Body of pancreas (tissue), 4 donors: ENCODE measurements at regions not wholly inside any gene's neighbourhood (a gene's known extent, or its start where the extent isn't known, plus 50 kb on each side); places are given as distances from the start of the nearest gene placed in this dataset.

Experiments used
- ATAC-seq: fragments of 150-250 bp; one replicate; pipeline ENCODE4 v1.9.1; 2016
- DNase-seq, 4 donors: peaks; one replicate each; pipeline ENCODE4 v3.0.0-alpha.2; 2019
- H3K27ac ChIP-seq, 4 donors: fragments of 200-600 bp; sonication (generic); 1 replicate in 3 of 4; 2 replicates in 1 of 4; pipeline versions ENCODE4 v1.5.1 to v1.6.1; 2016 to 2019; ENCODE audit warnings: mild to moderate bottlenecking in 1 of 4, mixed read lengths in 1 of 4, moderate library complexity in 1 of 4
- H3K27me3 ChIP-seq, 2 donors: fragments of 200-600 bp; sonication (generic); one replicate each; pipeline ENCODE4 v1.6.0; 2016; ENCODE audit warnings: mild to moderate bottlenecking in 1 of 2
- H3K36me3 ChIP-seq, 2 donors: fragments of 200-600 bp; sonication (generic); replicated peaks in 1 of 2; 2 replicates each; pipeline ENCODE4 v1.5.1; 2016; ENCODE audit warnings: low read depth in 2 of 2; ENCODE audit not compliant: insufficient read depth in 1 of 2
- H3K4me1 ChIP-seq: fragments of 200-600 bp; sonication (generic); one replicate; pipeline ENCODE4 v1.6.0; 2016
- H3K4me3 ChIP-seq, 2 donors: fragments of 200-600 bp; sonication (generic); 1 replicate in 1 of 2; 2 replicates in 1 of 2; pipeline ENCODE4 v1.5.1; 2016 to 2019
- H3K9me3 ChIP-seq, 3 donors: fragments of 200-600 bp; sonication (generic); 1 replicate in 2 of 3; 2 replicates in 1 of 3; pipeline ENCODE4 v1.5.1; 2016
- CTCF ChIP-seq, 7 experiments: fragments of 450-650 bp in 4 of 7; fragments of 200-600 bp in 3 of 7; sonication (generic) in 3 of 7; IDR thresholded peaks; one replicate each; pipeline ENCODE4 v1.5.1; 2016 to 2019; ENCODE audit warnings: antibody characterized with exemption in 7 of 7
- POLR2A ChIP-seq, 3 donors: fragments of 450-650 bp; IDR thresholded peaks; one replicate each; pipeline ENCODE4 v1.6.1; 2016; ENCODE audit warnings: antibody characterized with exemption in 3 of 3, mild to moderate bottlenecking in 2 of 3
- WGBS, 2 donors: methylation state at CpG; one replicate each; pipeline ENCODE4 v1.1.5; 2017; 5-methylcytosine and 5-hydroxymethylcytosine counted together
- intact Hi-C: fragments of 100-400 bp; cut with DNase I; formaldehyde crosslinking; loops from one replicate; pipeline ENCODE4 v1.15.1; 2023

GRCh38 chr14:34201909-34202637, 251.2 kb upstream of the EGLN3 start:
- no peaks in the 10 kb centered on the region for H3K36me3 ChIP-seq
- 70 to 80% methylated on average over 3 of the region's 3 CpGs for WGBS, 2 donors
- no peaks in the 10 kb centered on the region for H3K27me3 ChIP-seq
- H3K4me3 ChIP-seq: no peak overlapping the region
- ATAC-seq (no peak), DNase-seq (no peak)
- intact Hi-C loops: no loop called here
- no peaks in the 10 kb centered on the region for H3K4me1 ChIP-seq
- no peaks in the 10 kb centered on the region for H3K9me3 ChIP-seq
- H3K27ac ChIP-seq: no peak overlapping the region
- no peak for TF ChIP-seq CTCF (IDR thresholded peaks at IDR 0.05)
- no peak for TF ChIP-seq POLR2A (IDR thresholded peaks at IDR 0.05)

- intact Hi-C loops: no loop called here
- 42 to 71% methylated on average over 4 of the region's 4 CpGs for WGBS, 2 donors
- Histone ChIP-seq H3K4me1 (no peaks in the 10 kb centered on the region), H3K27ac (no peak overlapping the region), H3K36me3 (no peaks in the 10 kb centered on the region), H3K27me3 (no peaks in the 10 kb centered on the region), H3K4me3 (no peak overlapping the region), H3K9me3 (no peaks in the 10 kb centered on the region)
- DNase-seq: no peak
- no peak for TF ChIP-seq CTCF (IDR thresholded peaks at IDR 0.05)
- TF ChIP-seq POLR2A (IDR thresholded peaks at IDR 0.05): no peak
- ATAC-seq: no peak
Observed at GRCh38 chr14:34199585-34199984, 248.7 kb upstream of the EGLN3 start.

- no peaks in the 10 kb centered on the region for H3K27me3 ChIP-seq
- no peak overlapping the region for H3K4me3 ChIP-seq
- intact Hi-C loops: no loop called here
- no peak for DNase-seq
- no peaks in the 10 kb centered on the region for H3K9me3 ChIP-seq
- WGBS, 2 donors: 82 to 83% methylated on average over 4 of the region's 4 CpGs
- H3K36me3 ChIP-seq: no peaks in the 10 kb centered on the region
- no peak for ATAC-seq
- no peak overlapping the region for H3K27ac ChIP-seq
- TF ChIP-seq CTCF (IDR thresholded peaks at IDR 0.05) (no peak), POLR2A (IDR thresholded peaks at IDR 0.05) (no peak)
- no peaks in the 10 kb centered on the region for H3K4me1 ChIP-seq
Observed at GRCh38 chr14:34198096-34198495, 247.2 kb upstream of the EGLN3 start.

- DNase-seq (no peak), ATAC-seq (no peak)
- no peaks in the 10 kb centered on the region for H3K27me3 ChIP-seq
- H3K36me3 ChIP-seq: no peaks in the 10 kb centered on the region
- no peaks in the 10 kb centered on the region for H3K9me3 ChIP-seq
- H3K4me1 ChIP-seq: no peaks in the 10 kb centered on the region
- H3K27ac ChIP-seq: no peak overlapping the region
- H3K4me3 ChIP-seq: no peak overlapping the region
- no peak for TF ChIP-seq POLR2A (IDR thresholded peaks at IDR 0.05)
- TF ChIP-seq CTCF (IDR thresholded peaks at IDR 0.05): no peak
- intact Hi-C loops: no loop called here
Observed at GRCh38 chr14:34195964-34196363, 245.1 kb upstream of the EGLN3 start.

GRCh38 chr14:34190717-34191116, 239.8 kb upstream of the EGLN3 start:
- H3K27me3 ChIP-seq: no peaks in the 10 kb centered on the region
- ATAC-seq (no peak), DNase-seq (no peak)
- no peak overlapping the region for H3K27ac ChIP-seq
- intact Hi-C loops: no loop called here
- no peaks in the 10 kb centered on the region for H3K4me1 ChIP-seq
- 41 to 49% methylated on average over 4 of the region's 4 CpGs for WGBS, 2 donors
- TF ChIP-seq POLR2A (IDR thresholded peaks at IDR 0.05) (no peak), CTCF (IDR thresholded peaks at IDR 0.05) (no peak)
- H3K4me3 ChIP-seq: no peak overlapping the region
- no peaks in the 10 kb centered on the region for H3K9me3 ChIP-seq
- H3K36me3 ChIP-seq: no peaks in the 10 kb centered on the region
